Tongue (tissue), 1 donor: ENCODE measurements at regions not wholly inside any gene's neighbourhood (a gene's known extent, or its start where the extent isn't known, plus 50 kb on each side); places are given as distances from the start of the nearest gene placed in this dataset.
"Not testable (repeated sequence)": the region's sequence is repeated elsewhere in the genome, so short reads cannot be mapped to it uniquely, and the experiment has no call there.

Experiments
- DNase-seq: peaks from one replicate; pipeline ENCODE4 v3.0.0-alpha.2; 2015

DNA sequence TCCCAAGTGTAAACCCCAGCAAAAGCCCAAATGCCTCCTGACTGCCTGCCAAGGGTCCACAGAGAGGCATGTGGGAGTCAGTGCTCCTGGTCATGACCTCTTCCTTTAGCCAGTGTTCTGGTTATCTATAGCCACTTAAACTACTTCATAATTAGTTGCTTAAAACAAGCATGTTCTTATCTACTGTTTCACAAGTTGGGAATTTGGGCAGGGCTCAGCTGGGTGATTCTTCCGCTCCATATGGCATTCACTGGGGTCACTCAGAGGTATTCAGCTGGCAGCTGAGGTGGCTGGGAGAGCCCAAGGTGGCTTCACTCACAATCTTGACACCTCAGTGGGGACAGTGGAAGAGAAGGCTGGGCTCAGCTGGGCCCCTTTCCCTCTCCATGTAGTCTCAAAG, 184.0 kb upstream of the RGS6 start:
- DNase-seq, result no peak

DNA sequence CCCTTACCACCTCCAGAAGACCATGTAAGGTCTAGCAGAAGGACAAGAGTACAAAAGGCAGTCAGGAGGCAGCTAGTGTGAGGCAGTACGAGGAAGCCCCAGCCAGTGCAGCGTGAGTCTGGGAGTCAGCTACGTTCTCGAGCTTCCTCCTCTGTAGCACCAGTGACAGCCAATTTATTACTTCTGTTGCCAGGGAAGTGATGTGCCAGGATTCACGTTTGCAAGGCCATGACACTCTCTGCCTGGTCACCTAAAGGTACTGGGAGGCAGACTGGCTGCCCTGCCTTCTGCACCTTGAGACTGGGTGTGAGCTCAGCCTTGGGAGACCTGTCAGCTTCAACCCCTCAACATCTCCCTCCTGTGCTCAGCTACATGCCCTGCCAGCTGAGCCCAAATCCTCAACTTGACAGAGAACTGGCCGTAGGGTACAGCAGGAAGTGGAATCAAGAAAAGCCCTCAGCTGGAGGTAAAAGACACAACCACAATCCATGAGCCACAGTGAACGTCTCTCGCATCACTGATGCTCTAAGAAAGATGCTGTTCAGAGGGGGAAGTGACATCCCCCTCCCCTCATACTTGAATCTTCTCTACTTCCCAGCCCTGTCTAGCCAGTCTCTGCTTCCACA, 182.5 kb upstream of the RGS6 start:
- no peak for DNase-seq

DNA sequence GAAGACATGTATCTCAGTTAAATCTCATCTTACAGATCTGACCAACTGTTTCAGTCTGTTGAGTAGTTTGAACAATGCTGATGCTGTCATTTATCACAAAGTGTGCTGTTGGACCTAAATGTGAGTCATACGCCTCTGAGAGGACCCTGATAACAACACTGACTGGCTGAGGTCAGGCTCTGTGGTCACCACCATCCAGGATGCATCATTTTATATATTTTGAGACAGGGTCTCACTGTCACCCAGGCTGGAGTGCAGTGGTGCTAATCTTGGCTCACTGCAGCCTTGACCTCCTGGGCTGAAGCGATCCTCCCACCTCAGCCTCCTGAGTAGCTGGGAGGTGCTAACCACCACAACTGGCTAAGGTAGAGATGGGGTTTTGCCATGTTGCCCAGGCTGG, 181.0 kb upstream of the RGS6 start:
- DNase-seq, result no peak

DNA sequence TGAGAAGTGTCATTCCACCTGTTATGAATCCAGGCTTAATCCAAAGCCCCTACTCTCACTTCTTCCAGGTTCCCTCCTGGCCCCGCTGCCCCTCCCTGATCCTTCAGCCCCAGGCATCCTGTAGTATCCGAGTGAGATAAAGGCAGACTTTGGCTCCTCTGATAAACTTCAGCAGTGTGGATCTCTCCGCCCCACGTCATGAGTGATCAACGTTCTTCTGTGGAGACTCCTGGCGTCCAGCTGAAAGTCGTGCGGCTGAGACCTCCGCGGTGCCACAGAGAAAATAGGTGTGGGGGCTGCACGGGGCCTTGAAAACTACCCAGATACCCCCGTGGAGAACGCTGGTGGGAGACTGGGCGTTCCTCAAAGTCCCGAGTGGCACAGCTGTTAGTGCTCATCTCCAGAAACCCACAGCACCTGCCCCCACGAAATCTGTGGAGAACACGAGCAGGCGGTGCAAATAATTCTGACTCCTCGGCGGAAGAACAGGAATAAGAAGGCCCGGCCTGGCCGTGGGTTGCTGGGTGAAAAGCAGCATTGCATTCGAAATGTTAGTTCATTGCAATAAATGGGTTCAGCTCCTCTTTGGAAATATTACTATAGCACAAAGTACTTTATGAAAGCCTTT, 180.0 kb upstream of the RGS6 start:
- no peak for DNase-seq

DNA sequence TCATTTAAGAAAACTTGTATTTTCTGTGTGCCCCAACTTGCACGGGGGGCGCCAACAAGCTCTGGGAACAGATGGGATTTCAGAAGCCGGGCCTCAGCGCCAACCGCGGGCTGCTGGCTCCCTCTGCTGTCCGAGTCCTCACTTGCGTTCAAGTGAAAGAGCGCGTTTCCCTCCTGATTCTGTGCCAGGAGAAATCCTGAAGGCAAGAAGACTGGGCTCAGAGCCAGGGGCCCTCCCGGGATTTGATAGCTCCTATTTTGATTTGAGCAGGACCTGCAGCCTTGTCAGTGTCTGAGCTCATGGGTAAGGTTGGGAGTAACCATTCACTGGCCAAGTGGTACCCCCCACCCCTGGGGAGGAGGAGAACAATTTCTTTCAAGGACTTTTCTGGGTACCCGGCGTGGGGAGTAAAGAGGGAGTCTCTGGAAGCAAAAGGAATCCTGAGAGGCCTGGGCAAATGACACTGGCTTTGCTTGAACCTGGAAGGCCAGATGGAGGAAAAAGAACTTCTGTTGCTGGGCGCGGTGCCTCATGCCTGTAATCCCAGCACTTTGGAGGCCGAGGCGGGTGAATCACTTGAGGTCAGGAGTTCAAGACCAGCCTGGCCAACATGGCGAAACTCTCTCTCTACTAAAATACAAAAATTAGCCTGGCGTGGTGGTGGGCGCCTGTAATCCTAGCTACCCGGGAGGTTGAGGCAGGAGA, 179.0 kb upstream of the RGS6 start:
- peak; percentile 95 for DNase-seq

DNA sequence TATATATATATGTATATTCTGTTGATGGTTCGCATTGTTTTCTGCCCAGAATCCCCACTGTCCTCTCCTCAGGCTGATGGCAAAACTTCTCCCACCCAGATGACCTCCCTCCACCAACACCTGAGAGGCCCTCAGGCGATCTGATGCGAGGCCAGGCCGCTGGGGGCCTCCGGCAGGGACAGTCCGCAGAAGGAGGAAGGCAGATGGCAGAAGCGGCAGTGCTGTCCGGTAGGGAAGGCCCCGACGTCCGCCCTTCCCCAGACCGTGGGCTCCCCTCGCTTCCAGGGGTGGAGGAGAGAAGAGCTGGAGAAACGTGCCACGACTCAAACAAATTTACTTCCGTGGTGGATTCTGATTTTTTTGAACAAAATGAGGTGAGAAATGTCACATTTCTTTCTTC, 178.3 kb upstream of the RGS6 start:
- no peak for DNase-seq

DNA sequence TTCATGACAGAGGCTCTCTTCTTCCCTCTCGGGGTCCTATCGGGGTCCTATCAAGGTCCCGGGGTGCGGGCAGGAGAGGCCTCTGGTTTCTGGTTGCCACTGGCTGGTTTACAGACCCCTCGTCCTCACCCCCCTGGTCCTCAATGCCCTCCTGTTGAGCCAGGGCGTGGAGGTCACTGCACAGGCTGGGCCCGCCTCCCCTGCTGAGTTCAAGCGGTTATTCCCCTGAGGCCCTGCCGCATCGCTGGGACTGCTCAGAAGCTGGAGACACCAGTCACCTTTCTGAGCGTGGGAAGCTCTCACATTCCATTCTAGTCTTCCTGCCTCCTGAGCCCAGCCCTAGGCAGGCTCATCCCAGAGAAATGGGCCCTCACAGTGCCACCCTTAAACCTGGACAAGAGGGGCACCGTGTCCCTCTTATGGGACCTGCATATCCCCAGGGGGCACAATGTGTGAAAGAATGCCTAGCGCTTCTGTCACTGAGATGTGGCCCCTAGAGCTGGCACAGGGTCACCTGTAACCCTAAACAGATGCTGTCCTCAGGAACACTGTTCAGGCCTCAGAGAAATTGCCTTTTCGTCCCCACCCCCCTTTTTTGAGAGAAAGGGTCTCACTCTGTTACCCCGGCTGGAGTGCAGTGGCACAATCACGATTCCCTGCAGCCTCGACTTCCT, 177.7 kb upstream of the RGS6 start:
- no peak for DNase-seq

DNA sequence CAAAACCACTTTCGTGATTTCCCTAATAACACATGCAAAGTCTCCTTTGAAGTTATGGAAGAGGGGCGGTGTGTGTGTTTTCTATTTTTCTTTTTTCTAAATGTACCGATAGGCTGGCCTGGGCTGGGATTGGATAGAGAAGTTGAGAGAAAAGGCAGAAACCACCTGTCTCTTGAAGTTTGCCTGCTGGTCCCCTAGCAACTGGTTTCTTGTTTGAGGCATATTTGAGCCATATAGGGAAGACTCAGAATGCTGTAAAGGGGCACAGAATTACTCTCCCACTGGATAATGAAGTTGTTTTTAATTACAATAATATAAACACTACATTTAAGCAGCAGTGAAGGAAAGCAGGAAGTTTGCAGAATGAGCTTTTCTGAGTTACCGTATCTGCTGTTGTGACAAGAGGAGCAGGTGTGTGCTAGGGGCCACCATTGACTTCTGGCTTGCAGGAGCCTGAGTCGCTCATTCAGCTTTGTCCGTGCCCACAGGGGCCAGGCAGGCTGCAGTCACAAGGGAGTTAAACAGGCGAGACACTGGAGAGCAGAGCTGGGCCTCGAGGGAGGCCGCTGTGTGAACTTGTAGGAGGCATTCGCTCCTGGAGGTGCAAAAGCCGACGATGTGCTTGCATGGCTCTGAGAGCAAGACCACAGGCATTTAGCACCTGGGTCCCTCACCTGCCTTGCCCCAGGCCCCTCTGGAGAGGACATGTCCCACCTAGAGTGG, 173.8 kb upstream of the RGS6 start:
- DNase-seq, result no peak

DNA sequence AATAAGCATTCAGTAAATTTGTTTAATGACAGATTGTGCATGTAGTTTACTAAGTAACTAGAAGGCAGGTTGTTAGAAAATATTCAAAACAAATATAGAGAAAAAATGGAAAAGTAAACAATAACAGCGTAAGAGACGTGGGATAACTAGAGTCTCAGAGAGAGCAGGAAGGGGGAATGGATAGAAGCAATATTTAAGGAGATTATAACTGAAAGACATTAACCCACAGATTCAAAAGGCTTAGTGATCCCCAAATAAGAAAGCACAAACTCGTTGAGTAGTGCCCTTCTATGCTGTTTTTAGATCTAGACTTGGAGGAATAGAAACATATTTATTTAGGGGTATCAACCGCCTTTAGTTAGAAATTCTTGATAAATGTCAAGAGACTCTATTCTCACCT, 169.7 kb upstream of the RGS6 start:
- DNase-seq, result no peak

DNA sequence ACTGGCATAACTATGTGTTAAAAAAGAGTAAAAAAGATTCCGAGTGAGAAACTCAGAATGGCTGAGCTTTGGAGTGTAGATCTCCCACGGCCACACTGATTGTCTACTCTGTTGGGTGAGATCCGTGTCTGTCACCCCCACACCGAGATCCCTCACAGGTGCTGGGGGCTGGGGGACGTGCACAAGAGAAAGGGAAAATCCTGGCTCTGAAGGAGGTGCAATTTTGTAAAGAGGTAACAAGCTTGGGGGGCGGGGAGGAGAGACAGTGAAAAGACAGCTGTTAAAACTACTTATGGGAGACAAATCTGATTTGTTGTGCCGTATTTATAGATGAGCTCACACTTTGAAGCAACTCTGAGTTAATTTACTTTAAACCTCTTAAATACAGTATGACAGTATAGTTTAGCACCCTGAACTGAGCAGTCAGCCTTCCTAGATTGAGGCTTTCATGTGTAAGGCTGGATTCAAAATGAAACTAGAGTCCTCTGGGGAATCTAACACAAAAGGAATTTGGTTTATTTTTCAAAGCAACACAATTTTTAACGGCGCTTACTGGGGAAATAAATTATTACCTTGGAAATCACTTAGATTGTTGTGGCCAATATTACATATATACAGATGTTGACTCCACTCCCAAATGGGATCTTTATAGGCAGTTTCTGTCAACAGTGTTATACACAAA, 167.4 kb upstream of the RGS6 start:
- DNase-seq, result peak; percentile 54

DNA sequence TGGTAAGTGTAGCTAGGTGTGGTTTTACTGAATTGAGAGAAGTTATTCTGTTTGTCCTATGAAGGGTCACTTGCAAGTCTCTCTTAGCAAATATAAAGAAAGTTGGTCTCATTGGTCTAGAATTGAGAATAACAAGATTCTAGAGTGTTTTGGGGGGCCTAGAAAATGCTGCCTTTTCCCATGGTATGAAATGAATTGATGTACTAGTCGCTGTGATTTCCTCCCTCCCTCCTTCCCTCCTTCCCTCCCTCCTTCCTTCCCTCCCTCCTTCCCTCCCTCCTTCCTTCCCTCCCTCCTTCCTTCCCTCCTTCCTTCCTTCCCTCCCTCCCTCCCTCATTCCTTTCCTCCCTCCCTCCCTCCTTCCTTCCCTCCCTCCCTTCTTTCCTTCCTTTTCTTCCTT, 166.7 kb upstream of the RGS6 start:
- DNase-seq, result no peak

DNA sequence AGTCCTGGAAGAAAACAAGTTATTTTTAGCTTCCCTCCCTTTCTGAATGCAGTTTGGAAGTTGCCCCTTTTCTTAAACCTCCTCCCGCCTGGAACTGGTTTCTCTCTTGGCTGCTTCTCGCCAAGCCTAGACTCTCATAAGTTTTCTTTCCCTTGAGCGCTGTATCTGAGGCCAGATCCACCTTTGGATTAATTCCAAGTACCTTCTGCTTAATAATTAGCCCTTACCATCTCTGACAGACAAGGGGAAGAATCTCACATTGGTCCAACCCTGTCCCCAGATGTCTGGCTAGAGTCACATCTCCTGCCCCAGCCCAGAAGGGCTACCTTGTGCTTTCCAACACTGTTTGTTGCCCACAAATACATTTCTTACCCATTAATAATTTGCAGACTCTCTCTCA, 161.8 kb upstream of the RGS6 start:
- no peak for DNase-seq

DNA sequence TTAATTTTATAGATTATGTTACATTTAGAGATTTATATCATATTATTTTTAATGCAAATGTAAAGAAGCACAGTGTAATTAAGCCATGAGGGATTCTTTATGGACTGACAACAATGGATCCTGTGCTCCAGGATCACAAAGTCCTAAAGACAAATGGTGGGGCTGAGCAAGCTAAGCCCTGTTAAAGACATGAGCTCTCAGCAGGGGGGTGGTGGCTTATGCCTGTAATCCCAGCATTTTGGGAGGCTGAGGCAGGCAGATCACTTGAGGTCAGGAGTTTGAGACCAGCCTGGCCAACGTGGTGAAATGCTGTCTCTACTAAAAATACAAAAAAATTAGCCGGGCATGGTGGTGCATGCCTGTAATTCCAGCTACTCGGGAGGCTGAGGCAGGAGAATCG, 160.8 kb upstream of the RGS6 start:
- not testable (repeated sequence) for DNase-seq

DNA sequence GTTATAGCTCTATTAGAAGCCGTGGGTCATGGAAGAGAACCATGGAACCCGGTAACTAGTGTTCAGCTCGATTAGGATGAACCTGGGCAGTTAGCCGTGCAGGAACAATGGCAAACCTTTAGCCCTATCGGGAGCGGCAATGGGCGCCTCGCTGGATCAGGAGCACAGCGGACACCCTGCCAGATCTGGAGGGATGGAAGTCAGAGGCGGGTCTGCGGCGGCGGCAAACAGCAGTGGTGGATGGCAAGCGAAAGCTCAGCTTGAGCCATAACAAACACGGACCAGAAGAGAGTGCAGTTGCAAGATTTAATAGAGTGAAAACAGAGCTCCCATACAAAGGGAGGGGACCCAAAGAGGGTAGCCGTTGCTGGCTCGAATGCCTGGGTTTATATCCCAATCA, 160.2 kb upstream of the RGS6 start:
- DNase-seq, result not testable (repeated sequence)

DNA sequence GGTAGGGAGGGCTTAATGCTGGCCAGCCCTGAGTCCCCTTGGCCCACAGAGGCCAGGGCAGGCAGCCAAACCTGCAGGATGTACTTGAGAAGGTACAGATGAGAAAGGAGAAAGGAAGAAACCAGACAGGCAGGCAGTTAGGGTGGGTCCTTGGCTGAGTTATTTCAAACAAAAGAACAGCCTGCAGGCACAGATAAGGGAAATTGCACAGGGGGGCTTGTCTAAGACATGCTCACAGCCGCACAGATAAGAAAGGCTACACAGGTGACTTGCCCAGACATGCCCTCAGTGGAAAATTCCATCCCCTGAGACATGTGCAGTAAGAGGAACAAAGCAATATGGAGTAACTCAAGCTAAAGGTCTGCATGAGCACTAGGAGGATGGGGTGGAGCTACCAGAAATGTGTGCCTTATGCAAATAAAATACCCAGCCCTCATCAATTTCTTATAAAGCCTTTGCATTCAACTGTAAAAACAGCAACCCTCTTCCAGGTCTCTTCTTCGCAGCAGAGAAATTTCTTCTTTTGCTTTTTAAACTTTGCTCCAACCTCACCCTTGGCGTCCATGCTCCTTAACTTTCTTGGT, 158.2 kb upstream of the RGS6 start:
- DNase-seq, result no peak

DNA sequence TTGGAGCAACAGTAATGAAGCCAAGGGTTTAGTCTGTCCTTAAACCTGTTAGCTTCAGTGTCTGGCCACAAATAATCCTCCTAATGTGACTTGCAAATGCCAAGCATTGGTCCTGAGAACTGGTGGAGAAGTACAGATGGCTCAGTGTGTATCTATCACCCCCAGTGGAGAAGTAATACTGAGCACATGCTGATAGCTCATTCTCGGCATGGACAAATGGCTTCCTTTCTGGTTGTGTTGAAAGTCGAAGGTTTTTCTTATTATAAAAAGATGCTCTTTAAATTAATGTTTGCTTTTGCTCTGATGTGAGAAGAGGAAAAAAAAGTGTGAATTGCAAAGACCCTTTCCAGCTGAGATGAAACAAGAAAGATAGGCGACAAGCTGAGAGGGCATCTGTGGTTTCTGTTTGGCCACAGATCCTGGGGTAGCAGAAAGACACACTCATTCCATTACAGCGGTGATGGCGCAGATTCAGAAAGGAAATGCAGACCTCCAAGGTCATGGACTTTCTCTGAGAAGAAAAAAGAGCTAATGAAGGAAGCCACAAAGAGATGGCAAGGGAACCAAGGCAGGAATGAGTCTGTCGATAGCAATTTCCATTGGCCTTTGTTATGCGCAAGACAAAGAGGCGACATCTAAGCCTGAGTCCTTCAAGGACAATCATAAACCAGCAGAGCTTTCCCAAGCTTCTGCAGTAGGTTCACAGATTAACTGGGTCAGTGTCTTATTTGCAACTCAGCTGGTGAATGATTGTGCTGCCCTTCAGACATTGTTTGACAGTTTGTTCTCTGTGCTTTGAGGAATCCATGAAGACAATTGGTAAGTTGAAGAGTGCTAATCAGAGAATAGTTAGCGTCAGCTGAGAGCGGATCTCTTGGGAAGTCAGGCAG, 155.5 kb upstream of the RGS6 start:
- DNase-seq, result no peak

DNA sequence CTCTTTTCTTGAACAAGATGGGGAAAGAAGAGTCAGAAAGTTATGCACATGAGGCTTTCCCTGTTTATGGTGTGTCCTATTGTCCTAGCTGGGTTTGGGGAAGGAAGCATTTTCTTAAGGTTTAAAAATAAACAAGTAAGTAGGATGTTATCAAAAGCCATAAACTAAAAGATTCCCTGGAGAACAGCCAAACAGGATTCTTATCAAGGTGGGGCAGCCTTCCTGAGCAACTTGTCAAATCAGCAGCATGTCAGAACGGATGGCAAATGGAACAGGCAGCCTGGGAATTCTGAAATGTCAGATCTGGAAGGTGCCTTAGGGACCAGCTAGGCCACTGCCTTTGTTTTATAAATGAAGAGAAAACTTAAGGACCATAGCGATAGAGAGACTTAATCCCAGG, 152.2 kb upstream of the RGS6 start:
- no peak for DNase-seq

DNA sequence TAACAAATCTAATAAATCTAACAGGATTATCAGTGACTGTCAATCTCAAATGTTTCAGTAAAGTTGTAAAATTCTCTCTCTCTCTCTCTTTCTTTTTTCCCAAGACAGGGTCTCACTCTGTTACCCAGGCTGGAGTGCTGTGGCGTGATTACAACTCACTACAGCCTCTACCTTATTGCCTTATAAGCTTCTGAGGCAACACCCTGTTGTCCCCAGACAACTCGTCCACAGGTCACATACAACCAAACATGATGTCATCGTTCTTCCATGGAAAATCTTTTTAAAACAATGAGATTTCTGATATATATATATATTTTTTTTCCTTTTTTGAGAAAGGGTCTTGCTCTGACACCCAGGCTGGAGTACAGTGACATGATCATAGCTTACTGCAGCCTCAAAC, 151.4 kb upstream of the RGS6 start:
- no peak for DNase-seq

DNA sequence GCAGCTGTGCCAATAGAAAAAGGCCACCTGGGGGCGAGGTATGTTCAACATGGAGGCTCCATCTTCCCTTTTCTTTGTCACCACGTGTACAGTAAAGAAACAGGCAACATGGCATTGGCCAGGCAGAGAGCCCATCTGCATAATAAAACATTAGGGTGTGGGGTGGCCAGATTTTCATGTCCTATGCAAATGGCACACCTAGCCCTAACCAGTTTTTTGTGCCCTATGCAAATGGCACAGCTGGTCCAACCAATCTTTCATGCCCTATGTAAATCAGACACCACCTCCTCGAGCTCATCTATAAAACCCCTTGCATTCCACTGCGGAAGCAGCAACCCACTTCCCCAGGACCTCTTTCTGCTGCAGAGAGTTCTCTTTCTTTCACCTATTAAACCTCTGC, 149.1 kb upstream of the RGS6 start:
- no peak for DNase-seq

DNA sequence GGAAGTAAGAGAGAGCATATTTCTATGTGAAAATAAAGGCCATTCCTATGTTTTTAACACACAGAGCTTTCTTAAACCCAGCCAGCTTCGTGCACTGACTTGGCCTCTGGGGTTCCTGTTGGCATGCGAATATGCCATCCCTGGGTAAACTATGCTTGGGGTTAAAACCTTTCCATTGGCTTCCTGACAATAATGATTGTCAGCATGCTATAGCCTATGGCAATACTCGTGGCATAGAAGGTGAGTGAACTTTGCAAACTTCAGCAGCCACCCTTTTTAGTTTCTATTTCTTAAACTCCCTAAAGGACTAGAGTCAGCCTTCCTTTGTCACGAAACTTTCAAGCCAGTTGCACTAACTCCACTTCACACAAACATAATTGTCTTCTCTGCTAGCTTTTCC, 148.4 kb upstream of the RGS6 start:
- no peak for DNase-seq

DNA sequence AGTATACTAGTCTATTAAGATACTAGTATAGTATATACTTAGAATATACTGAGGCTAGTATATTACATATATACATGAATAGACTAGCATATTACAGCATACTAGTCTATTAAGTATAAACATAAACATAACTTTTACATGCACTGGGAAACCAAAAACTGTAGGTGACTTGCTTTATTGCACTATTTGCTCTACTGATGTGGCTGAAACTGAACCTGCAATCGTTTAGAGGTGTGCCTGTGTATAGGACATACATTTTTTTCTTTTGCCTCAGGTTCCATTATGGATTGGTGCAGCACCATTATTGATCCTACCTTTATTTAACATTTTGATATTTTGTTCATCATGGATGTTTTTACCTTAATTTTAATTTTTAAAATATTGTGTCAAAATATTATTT, 143.2 kb upstream of the RGS6 start:
- DNase-seq, result no peak
